Panc1 (cell line): ENCODE measurements at regions not wholly inside any gene's neighbourhood (a gene's known extent, or its start where the extent isn't known, plus 50 kb on each side); places are given as distances from the start of the nearest gene placed in this dataset.

Experiments
- ATAC-seq: fragments of 200-7000 bp; cut with Tn5 transposase; 2 replicates; pipeline ENCODE4 v1.9.1; 2020; ENCODE audit warnings: mild to moderate bottlenecking, moderate library complexity
- BruUV-seq: library from RNA; stranded (reverse); fragments of 400-500 nt; replicated peaks from 2 replicates; lab custom pipeline; 2021; lab: Mats Ljungman, UMichigan
- CTCF ChIA-PET: fragments of 300-600 bp; sonication (Branson Sonifier 250); formaldehyde crosslinking; loops from one replicate; lab custom pipeline; 2022; ENCODE audit warnings: antibody characterized with exemption; lab: Charles Lee
- POLR2A ChIA-PET: fragments of 300-600 bp; sonication (Branson Sonifier 250); formaldehyde crosslinking; loops from one replicate; lab custom pipeline; 2022; ENCODE audit warnings: antibody characterized with exemption; lab: Charles Lee
- DNase-seq: peaks from one replicate; pipeline ENCODE4 v3.0.0-alpha.2; 2010; ENCODE audit warnings: low read depth, low spot score
- H3K27ac ChIP-seq: 2 replicates; pipeline ENCODE4 v1.5.1; 2011; ENCODE audit warnings: mild to moderate bottlenecking, low read length, inconsistent platforms
- H3K27me3 ChIP-seq: fragments of 200-500 bp; sonication (Bioruptor generic); 2 replicates; pipeline ENCODE4 v1.6.0; 2014; ENCODE audit warnings: low read length, inconsistent platforms; ENCODE audit not compliant: control insufficient read depth, insufficient read depth
- H3K36me3 ChIP-seq: fragments of 200-500 bp; sonication (Bioruptor generic); 2 replicates; pipeline ENCODE4 v1.5.1; 2014; ENCODE audit warnings: inconsistent platforms, mild to moderate bottlenecking, low read length, moderate library complexity; ENCODE audit not compliant: control insufficient read depth, insufficient read depth
- H3K4me1 ChIP-seq: 2 replicates; pipeline ENCODE4 v1.5.1; 2011; ENCODE audit warnings: inconsistent platforms, mild to moderate bottlenecking, low read length, moderate library complexity; ENCODE audit not compliant: control insufficient read depth, insufficient read depth
- H3K4me3 ChIP-seq, 2 experiments: 2 replicates each; pipeline ENCODE4 v1.5.1; 2011 to 2012; ENCODE audit warnings: low read depth in 2 of 2, low read length in 2 of 2, mild to moderate bottlenecking in 2 of 2, inconsistent platforms in 1 of 2, moderate library complexity in 1 of 2
- H3K9me3 ChIP-seq: fragments of 200-500 bp; sonication (Bioruptor generic); 2 replicates; pipeline ENCODE4 v1.5.1; 2014; ENCODE audit warnings: low read depth, mild to moderate bottlenecking, inconsistent platforms, low read length, moderate library complexity; ENCODE audit not compliant: control insufficient read depth, insufficient read depth
- CTCF ChIP-seq: fragments of 450-650 bp; IDR thresholded peaks from 2 replicates; pipeline ENCODE4 v1.5.1; 2017; ENCODE audit warnings: mild to moderate bottlenecking
- POLR2AphosphoS5 ChIP-seq: IDR thresholded peaks from 2 replicates; pipeline ENCODE4 v1.6.1; 2012; ENCODE audit warnings: mild to moderate bottlenecking, low read depth, low read length, moderate library complexity
- REST ChIP-seq, 2 experiments: IDR thresholded peaks; 2 replicates each; pipeline ENCODE4 v1.6.1; 2011 to 2012; ENCODE audit warnings: low read depth in 2 of 2, control low read depth in 1 of 2, low read length in 1 of 2, mild to moderate bottlenecking in 1 of 2, moderate library complexity in 1 of 2; ENCODE audit not compliant: insufficient read depth in 1 of 2
- SIN3A ChIP-seq: IDR thresholded peaks from 2 replicates; pipeline ENCODE4 v1.6.1; 2012; ENCODE audit warnings: low read depth, mild to moderate bottlenecking, low read length, moderate library complexity, borderline replicate concordance; ENCODE audit not compliant: insufficient read depth
- TCF7L2 ChIP-seq: IDR thresholded peaks from 2 replicates; pipeline ENCODE4 v1.6.1; 2011; ENCODE audit warnings: mild to moderate bottlenecking, low read depth, low read length, inconsistent platforms
- in situ Hi-C: cut with HindIII; loops from 2 replicates; pipeline ENCODE4 v1.10.0; 2016; ENCODE audit warnings: low sequenced_read_pairs, low pct_unique_long_range_greater_than_20kb
- intact Hi-C: fragments of 100-400 bp; cut with micrococcal nuclease; formaldehyde crosslinking; loops from one replicate; pipeline ENCODE4 v1.10.0; 2022; ENCODE audit not compliant: unreplicated experiment

DNA sequence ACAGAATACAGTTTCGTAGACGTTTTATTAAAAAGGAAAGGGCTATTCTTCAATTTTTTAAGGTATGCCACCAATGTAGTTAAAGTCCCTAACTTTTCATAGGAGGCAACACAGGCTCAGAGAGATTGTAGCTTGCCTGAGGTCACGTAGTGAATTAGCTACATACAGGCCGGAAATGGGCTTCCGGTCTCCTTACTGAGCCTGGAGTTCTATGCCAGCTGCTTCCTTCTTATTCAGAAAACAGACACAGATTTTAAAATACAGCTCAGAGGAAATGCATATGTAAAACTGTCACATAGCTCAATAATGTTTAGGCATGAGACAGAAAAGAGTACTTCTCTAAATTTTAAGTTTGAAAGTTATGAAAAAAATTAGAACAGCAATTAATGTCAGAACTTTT lies 85.4 kb upstream of the TUBA3C start:
- H3K27ac ChIP-seq = no peak overlapping the region
- no peaks in the 10 kb centered on the region for H3K36me3 ChIP-seq
- TF ChIP-seq SIN3A = no peak
- no peak for TF ChIP-seq CTCF
- no peak for TF ChIP-seq POLR2AphosphoS5
- no peak for TF ChIP-seq REST (IDR thresholded peaks at IDR 0.05; ENCODE audit: insufficient read depth in 1 of 2, low read depth in 2 of 2, low read length in 1 of 2)
- TF ChIP-seq TCF7L2 = no peak
- intact Hi-C loops = no loop called here
- no TSS peak for BruUV-seq
- in situ Hi-C loops = no loop called here
- H3K4me3 ChIP-seq = no peak overlapping the region
- CTCF ChIA-PET = no interaction called here
- ATAC-seq (no peak), DNase-seq (no peak)
- H3K27me3 ChIP-seq = no peaks in the 10 kb centered on the region
- no peaks in the 10 kb centered on the region for H3K9me3 ChIP-seq
- H3K4me1 ChIP-seq = no peaks in the 10 kb centered on the region
- POLR2A ChIA-PET = no interaction called here

- BruUV-seq = no TSS peak
- intact Hi-C loops (no loop called here), in situ Hi-C loops (no loop called here)
- ATAC-seq = no peak
- H3K4me1 ChIP-seq = no peaks in the 10 kb centered on the region
- H3K9me3 ChIP-seq = no peaks in the 10 kb centered on the region
- ChIA-PET CTCF (no interaction called here), POLR2A (no interaction called here)
- no peaks in the 10 kb centered on the region; the same call in 1 of the 2 replicates for H3K27me3 ChIP-seq
- H3K27ac ChIP-seq = no peak overlapping the region
- no peaks in the 10 kb centered on the region for H3K36me3 ChIP-seq
- no peak overlapping the region for H3K4me3 ChIP-seq
- TF ChIP-seq SIN3A (no peak), TCF7L2 (no peak), CTCF (no peak), REST (IDR thresholded peaks at IDR 0.05; ENCODE audit: insufficient read depth in 1 of 2, low read depth in 2 of 2, low read length in 1 of 2) (no peak), POLR2AphosphoS5 (no peak)
- DNase-seq = no peak
Observed at GRCh38 chr13:19264711-19265110, 83.1 kb upstream of the TUBA3C start.
